HPDE6-E6E7 (cell line): ENCODE measurements at regions not wholly inside any gene's neighbourhood (a gene's known extent, or its start where the extent isn't known, plus 50 kb on each side); places are given as distances from the start of the nearest gene placed in this dataset.
"Not testable (repeated sequence)": the region's sequence is repeated elsewhere in the genome, so short reads cannot be mapped to it uniquely, and the experiment has no call there.

Experiments used
- DNase-seq: peaks from one replicate; pipeline ENCODE4 v3.0.0; 2011; ENCODE audit warnings: missing footprints; ENCODE audit errors: extremely low spot score

GRCh38 chr4:163273922-163274321 is 58.5 kb downstream of the NPY1R start:
- no peak for DNase-seq

- no peak for DNase-seq
These were observed 59.2 kb downstream of the NPY1R start for GRCh38 chr4:163273203-163273602.

- no peak for DNase-seq
These were observed 60.8 kb downstream of the NPY1R start for GRCh38 chr4:163271555-163272127.

GRCh38 chr4:163269869-163270268 is 62.5 kb downstream of the NPY1R start:
- no peak for DNase-seq

- DNase-seq, result no peak
These were observed 63.2 kb downstream of the NPY1R start for GRCh38 chr4:163269166-163269565.

- no peak for DNase-seq
These were observed 67.5 kb downstream of the NPY1R start for GRCh38 chr4:163264934-163265333.

GRCh38 chr4:163263606-163264005 is 68.8 kb downstream of the NPY1R start:
- no peak for DNase-seq

GRCh38 chr4:163256680-163257343 is 75.6 kb downstream of the NPY1R start:
- DNase-seq, result no peak

GRCh38 chr4:163251204-163251603 is 81.2 kb downstream of the NPY1R start:
- DNase-seq, result no peak

- DNase-seq, result no peak
These were observed 82.4 kb upstream of the NAF1 start for GRCh38 chr4:163249042-163249441.

- no peak for DNase-seq
These were observed 78.5 kb upstream of the NAF1 start for GRCh38 chr4:163245044-163245728.

GRCh38 chr4:163243297-163243981 is 76.7 kb upstream of the NAF1 start:
- no peak for DNase-seq

GRCh38 chr4:163237856-163238255 is 71.2 kb upstream of the NAF1 start:
- no peak for DNase-seq

GRCh38 chr4:163236389-163236788 is 69.7 kb upstream of the NAF1 start:
- not testable (repeated sequence) for DNase-seq

- DNase-seq, result peak; percentile 6
These were observed 66.6 kb upstream of the NAF1 start for GRCh38 chr4:163233321-163233720.

GRCh38 chr4:163228648-163229047 is 62.0 kb upstream of the NAF1 start:
- DNase-seq, result no peak

- DNase-seq, result no peak
These were observed 54.8 kb upstream of the NAF1 start for GRCh38 chr4:163221467-163221866.

- DNase-seq, result no peak
These were observed 50.8 kb upstream of the NAF1 start for GRCh38 chr4:163217505-163217904.
